Muscle layer of colon (tissue), 2 donors: ENCODE measurements at regions not wholly inside any gene's neighbourhood (a gene's known extent, or its start where the extent isn't known, plus 50 kb on each side); places are given as distances from the start of the nearest gene placed in this dataset.
"Not testable (repeated sequence)": the region's sequence is repeated elsewhere in the genome, so short reads cannot be mapped to it uniquely, and the experiment has no call there.

Experiments used
- H3K27ac ChIP-seq: one replicate; pipeline ENCODE4 v1.7.0; 2013; ENCODE audit warnings: low read depth, mild to moderate bottlenecking, low read length, moderate library complexity
- H3K27me3 ChIP-seq, 2 donors: one replicate each; pipeline ENCODE4 v1.7.0; 2013; ENCODE audit warnings: low read length in 2 of 2, mild to moderate bottlenecking in 2 of 2; ENCODE audit not compliant: insufficient read depth in 2 of 2, control insufficient read depth in 1 of 2
- H3K36me3 ChIP-seq: one replicate; pipeline ENCODE4 v1.7.0; 2013; ENCODE audit warnings: mild to moderate bottlenecking, low read length; ENCODE audit not compliant: insufficient read depth
- H3K4me1 ChIP-seq: one replicate; pipeline ENCODE4 v1.7.0; 2013; ENCODE audit warnings: mild to moderate bottlenecking, low read length; ENCODE audit not compliant: insufficient read depth
- H3K4me3 ChIP-seq, 2 donors: one replicate each; pipeline ENCODE4 v1.7.0; 2013; ENCODE audit warnings: low read length in 2 of 2, low read depth in 1 of 2, mild to moderate bottlenecking in 1 of 2, moderate library complexity in 1 of 2
- H3K9ac ChIP-seq: one replicate; pipeline ENCODE4 v1.7.0; 2013; ENCODE audit warnings: low read length
- H3K9me3 ChIP-seq: one replicate; pipeline ENCODE4 v1.7.0; 2013; ENCODE audit warnings: mild to moderate bottlenecking, low read length
- donor health status: abdominal sarcoma.
- donor health status: Adenocarcinoma of cecum.

DNA sequence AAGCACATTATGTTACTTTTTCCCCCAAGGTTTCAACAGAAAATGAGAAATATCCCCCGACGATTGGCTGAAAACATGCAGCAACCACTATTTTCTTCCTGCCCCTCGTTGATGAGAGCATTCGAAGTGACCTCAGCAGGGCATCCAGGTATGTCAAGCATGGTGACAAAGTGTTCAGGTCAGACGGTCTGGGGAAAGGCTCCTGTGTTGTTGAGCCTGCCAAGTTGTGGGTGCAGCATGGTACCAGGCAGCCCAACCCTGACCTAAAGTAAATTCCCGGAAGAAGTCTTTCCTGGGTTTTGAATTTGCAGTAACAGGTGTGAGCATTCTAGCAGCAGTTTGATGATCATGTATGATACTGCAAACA, 51.7 kb upstream of the SEC14L1 start:
- Histone ChIP-seq H3K4me3 (peak overlapping the region; percentile 63 to 91), H3K36me3 (peaks cover 22% of the 10 kb centered on the region), H3K27ac (peak overlapping the region; percentile 91), H3K9ac (peak overlapping the region; percentile 74), H3K27me3 (no peaks in the 10 kb centered on the region), H3K9me3 (no peaks in the 10 kb centered on the region), H3K4me1 (peaks cover 21% of the 10 kb centered on the region)

DNA sequence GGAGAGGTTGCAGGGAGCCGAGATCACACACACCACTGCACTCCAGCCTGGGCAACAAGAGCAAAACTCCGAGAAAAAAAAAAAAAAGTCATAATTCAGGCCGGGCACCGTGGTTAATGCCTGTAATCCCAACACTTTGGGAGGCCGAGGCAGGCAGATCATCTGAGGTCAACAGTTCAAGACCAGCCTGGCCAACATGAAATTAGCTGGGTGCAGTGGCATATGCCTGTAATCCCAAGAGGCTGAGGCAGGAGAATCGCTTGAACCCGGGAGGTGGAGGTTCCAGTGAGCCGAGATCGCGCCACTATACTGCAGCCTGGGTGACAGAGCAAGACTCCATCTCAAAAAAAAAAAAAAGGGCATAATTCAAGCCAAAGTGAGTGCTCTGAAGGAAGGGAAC, 50.8 kb upstream of the SEC14L1 start:
- not testable (repeated sequence) for H3K9ac ChIP-seq, H3K27ac ChIP-seq, H3K9me3 ChIP-seq, H3K4me3 ChIP-seq, H3K27me3 ChIP-seq
- Histone ChIP-seq H3K4me1 (peaks cover 21% of the 10 kb centered on the region), H3K36me3 (peaks cover 30% of the 10 kb centered on the region)

DNA sequence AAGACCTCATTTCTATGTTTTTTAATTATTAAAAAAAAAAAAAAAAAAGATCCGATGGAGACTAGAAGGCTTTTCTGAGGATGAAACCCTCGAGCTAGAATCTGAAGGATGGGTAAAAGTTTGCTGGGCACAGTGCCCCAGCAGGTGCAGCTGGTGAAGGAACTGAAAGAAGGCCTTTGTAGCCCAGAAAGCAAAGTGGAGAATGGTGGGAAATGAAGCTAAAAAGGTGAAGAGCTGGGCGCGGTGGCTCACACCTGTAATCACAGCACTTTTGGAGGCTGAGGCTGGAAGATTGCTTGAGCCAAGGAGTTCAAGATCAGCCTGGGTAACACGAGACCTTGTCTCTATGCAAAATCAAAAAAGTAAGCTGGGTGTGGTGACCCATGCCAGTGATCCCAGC, 50.3 kb upstream of the SEC14L1 start:
- Histone ChIP-seq H3K36me3 (peaks cover 35% of the 10 kb centered on the region), H3K4me3 (no peak overlapping the region), H3K27ac (no peak overlapping the region), H3K9me3 (no peaks in the 10 kb centered on the region), H3K4me1 (peaks cover 21% of the 10 kb centered on the region), H3K27me3 (no peaks in the 10 kb centered on the region), H3K9ac (no peak overlapping the region)
